Ascending aorta (tissue), 2 donors: ENCODE measurements at regions not wholly inside any gene's neighbourhood (a gene's known extent, or its start where the extent isn't known, plus 50 kb on each side); places are given as distances from the start of the nearest gene placed in this dataset.

Source experiments
- DNase-seq, 2 donors: peaks; one replicate each; pipeline ENCODE4 v3.0.0-alpha.2; 2019; ENCODE audit warnings: low spot score in 2 of 2
- H3K27ac ChIP-seq, 2 donors: fragments of 200-600 bp; sonication (generic); one replicate each; pipeline ENCODE4 v1.5.1; 2016 to 2017; ENCODE audit warnings: mild to moderate bottlenecking in 1 of 2
- H3K27me3 ChIP-seq: fragments of 200-600 bp; sonication (generic); one replicate; pipeline ENCODE4 v1.5.1; 2017
- H3K36me3 ChIP-seq, 2 donors: fragments of 200-600 bp; sonication (generic); one replicate each; pipeline ENCODE4 v1.5.1; 2016
- H3K4me1 ChIP-seq, 2 donors: fragments of 200-600 bp; sonication (generic); one replicate each; pipeline ENCODE4 v1.5.1; 2016 to 2017; ENCODE audit warnings: mild to moderate bottlenecking in 1 of 2
- H3K4me3 ChIP-seq, 2 donors: fragments of 200-600 bp; sonication (generic); one replicate each; pipeline ENCODE4 v1.5.1; 2016 to 2017; ENCODE audit warnings: mild to moderate bottlenecking in 1 of 2
- H3K9me3 ChIP-seq, 2 donors: fragments of 200-600 bp; sonication (generic); one replicate each; pipeline ENCODE4 v1.5.1; 2016
- intact Hi-C: fragments of 100-400 bp; cut with DNase I; formaldehyde crosslinking; loops from one replicate; pipeline ENCODE4 v1.15.1; 2023
- TF ChIP-seq, protein P1 (sequence below), 3 experiments: fragments of 200-600 bp in 2 of 3; fragments of 450-650 bp in 1 of 3; sonication (generic) in 2 of 3; IDR thresholded peaks; one replicate each; pipeline ENCODE4 v1.5.1; 2016 to 2019; ENCODE audit warnings: antibody characterized with exemption in 3 of 3, mild to moderate bottlenecking in 1 of 3, moderate library complexity in 1 of 3

- Histone ChIP-seq H3K27ac (no peak overlapping the region), H3K4me3 (no peak overlapping the region), H3K4me1 (no peaks in the 10 kb centered on the region), H3K27me3 (no peaks in the 10 kb centered on the region), H3K9me3 (no peaks in the 10 kb centered on the region), H3K36me3 (no peaks in the 10 kb centered on the region)
- no peak for DNase-seq
- intact Hi-C loops = no loop called here
- TF ChIP-seq, protein P1, sequence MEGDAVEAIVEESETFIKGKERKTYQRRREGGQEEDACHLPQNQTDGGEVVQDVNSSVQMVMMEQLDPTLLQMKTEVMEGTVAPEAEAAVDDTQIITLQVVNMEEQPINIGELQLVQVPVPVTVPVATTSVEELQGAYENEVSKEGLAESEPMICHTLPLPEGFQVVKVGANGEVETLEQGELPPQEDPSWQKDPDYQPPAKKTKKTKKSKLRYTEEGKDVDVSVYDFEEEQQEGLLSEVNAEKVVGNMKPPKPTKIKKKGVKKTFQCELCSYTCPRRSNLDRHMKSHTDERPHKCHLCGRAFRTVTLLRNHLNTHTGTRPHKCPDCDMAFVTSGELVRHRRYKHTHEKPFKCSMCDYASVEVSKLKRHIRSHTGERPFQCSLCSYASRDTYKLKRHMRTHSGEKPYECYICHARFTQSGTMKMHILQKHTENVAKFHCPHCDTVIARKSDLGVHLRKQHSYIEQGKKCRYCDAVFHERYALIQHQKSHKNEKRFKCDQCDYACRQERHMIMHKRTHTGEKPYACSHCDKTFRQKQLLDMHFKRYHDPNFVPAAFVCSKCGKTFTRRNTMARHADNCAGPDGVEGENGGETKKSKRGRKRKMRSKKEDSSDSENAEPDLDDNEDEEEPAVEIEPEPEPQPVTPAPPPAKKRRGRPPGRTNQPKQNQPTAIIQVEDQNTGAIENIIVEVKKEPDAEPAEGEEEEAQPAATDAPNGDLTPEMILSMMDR (IDR thresholded peaks at IDR 0.05) = no peak
Measured at GRCh38 chr14:101241807-101242278, 319.5 kb upstream of the DIO3 start.

- DNase-seq = no peak
- Histone ChIP-seq H3K36me3 (no peaks in the 10 kb centered on the region), H3K4me1 (no peaks in the 10 kb centered on the region), H3K27me3 (no peaks in the 10 kb centered on the region), H3K9me3 (no peaks in the 10 kb centered on the region), H3K27ac (no peak overlapping the region), H3K4me3 (no peak overlapping the region)
- TF ChIP-seq, protein P1 (IDR thresholded peaks at IDR 0.05) = no peak
- intact Hi-C loops = no loop called here
Measured at GRCh38 chr14:101242442-101243385, 318.6 kb upstream of the DIO3 start.

DNA sequence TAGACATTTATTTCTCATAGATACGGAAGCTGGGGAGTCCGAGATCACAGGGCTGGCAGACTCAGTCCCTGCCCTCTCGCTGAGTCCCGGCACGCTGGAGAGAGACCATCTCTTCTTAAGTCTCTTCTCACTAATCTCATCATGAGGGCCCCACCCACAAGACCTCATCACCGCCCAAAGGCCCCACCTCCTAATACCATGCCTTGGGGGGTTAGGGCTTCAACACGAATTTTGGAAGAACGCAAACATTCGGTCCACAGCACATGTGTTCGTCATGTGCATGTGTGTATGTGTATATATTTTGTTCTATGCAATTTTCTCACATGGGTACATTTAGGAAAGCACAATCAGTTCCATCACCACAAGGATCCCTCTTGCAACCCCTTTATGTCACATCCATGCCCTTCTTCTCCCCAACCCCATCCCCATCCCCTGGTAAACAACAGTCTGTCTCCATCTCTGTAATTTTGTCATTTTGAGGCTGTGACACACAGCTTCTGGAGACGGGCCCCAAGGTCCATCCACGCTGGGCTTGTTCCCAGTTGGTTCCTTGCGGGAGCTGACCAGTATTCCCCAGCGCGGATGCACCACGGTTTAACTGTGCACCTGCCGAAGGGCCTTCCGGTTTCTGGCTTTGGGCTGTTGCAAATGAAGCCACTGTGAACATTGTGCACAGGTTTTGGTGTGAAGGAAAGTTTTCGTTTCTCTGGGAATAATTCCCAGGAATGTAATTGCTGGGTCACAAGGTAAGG is 317.5 kb upstream of the DIO3 start:
- intact Hi-C loops = no loop called here
- Histone ChIP-seq H3K4me3 (no peak overlapping the region), H3K27me3 (no peaks in the 10 kb centered on the region), H3K4me1 (no peaks in the 10 kb centered on the region), H3K27ac (no peak overlapping the region), H3K36me3 (no peaks in the 10 kb centered on the region), H3K9me3 (no peaks in the 10 kb centered on the region)
- DNase-seq = no peak
- TF ChIP-seq, protein P1 (IDR thresholded peaks at IDR 0.05) = no peak

GRCh38 chr14:101246894-101247841 is 314.1 kb upstream of the DIO3 start:
- intact Hi-C loops = no loop called here
- H3K27ac ChIP-seq = no peak overlapping the region
- no peaks in the 10 kb centered on the region for H3K27me3 ChIP-seq
- no peak overlapping the region for H3K4me3 ChIP-seq
- H3K36me3 ChIP-seq = no peaks in the 10 kb centered on the region
- no peaks in the 10 kb centered on the region for H3K9me3 ChIP-seq
- no peak for DNase-seq
- TF ChIP-seq, protein P1 (IDR thresholded peaks at IDR 0.05) = no peak
- no peaks in the 10 kb centered on the region for H3K4me1 ChIP-seq
